IPS-15b (cell line): ENCODE measurements at regions not wholly inside any gene's neighbourhood (a gene's known extent, or its start where the extent isn't known, plus 50 kb on each side); places are given as distances from the start of the nearest gene placed in this dataset.

ENCODE experiments used
- H3K27me3 ChIP-seq: one replicate; pipeline ENCODE4 v1.6.1; 2013; ENCODE audit warnings: low read length; ENCODE audit not compliant: control insufficient read depth, insufficient read depth
- H3K36me3 ChIP-seq: one replicate; pipeline ENCODE4 v1.6.1; 2013; ENCODE audit warnings: low read length; ENCODE audit not compliant: control insufficient read depth, insufficient read depth
- H3K4me1 ChIP-seq: one replicate; pipeline ENCODE4 v1.6.1; 2013; ENCODE audit warnings: mild to moderate bottlenecking, low read length; ENCODE audit not compliant: control insufficient read depth, insufficient read depth
- H3K4me3 ChIP-seq: one replicate; pipeline ENCODE4 v1.5.1; 2013; ENCODE audit warnings: low read depth, low read length
- H3K9ac ChIP-seq: one replicate; pipeline ENCODE4 v1.6.1; 2013; ENCODE audit warnings: low read depth, mild to moderate bottlenecking, low read length
- H3K9me3 ChIP-seq: one replicate; pipeline ENCODE4 v1.6.1; 2013; ENCODE audit warnings: mild to moderate bottlenecking, low read length; ENCODE audit not compliant: control insufficient read depth, insufficient read depth

- Histone ChIP-seq H3K4me3 (no peak overlapping the region), H3K9me3 (no peaks in the 10 kb centered on the region), H3K9ac (no peak overlapping the region), H3K27me3 (no peaks in the 10 kb centered on the region), H3K36me3 (no peaks in the 10 kb centered on the region), H3K4me1 (no peaks in the 10 kb centered on the region)
Observed at GRCh38 chr4:24080871-24081270, 191.0 kb upstream of the PPARGC1A start.

- Histone ChIP-seq H3K36me3 (no peaks in the 10 kb centered on the region), H3K9ac (no peak overlapping the region)
Observed at GRCh38 chr4:24078347-24078962, 188.6 kb upstream of the PPARGC1A start.

GRCh38 chr4:24076811-24077210 lies 187.0 kb upstream of the PPARGC1A start:
- H3K4me3 ChIP-seq: no peak overlapping the region
- no peaks in the 10 kb centered on the region for H3K9me3 ChIP-seq
- no peaks in the 10 kb centered on the region for H3K36me3 ChIP-seq
- H3K4me1 ChIP-seq: no peaks in the 10 kb centered on the region
- no peaks in the 10 kb centered on the region for H3K27me3 ChIP-seq
- no peak overlapping the region for H3K9ac ChIP-seq

More at GRCh38 chr4:24078347-24078962, 188.6 kb upstream of the PPARGC1A start:
- no peaks in the 10 kb centered on the region for H3K9me3 ChIP-seq
- H3K27me3 ChIP-seq: no peaks in the 10 kb centered on the region
- H3K4me3 ChIP-seq: no peak overlapping the region
- no peaks in the 10 kb centered on the region for H3K4me1 ChIP-seq

- Histone ChIP-seq H3K27me3 (no peaks in the 10 kb centered on the region), H3K36me3 (no peaks in the 10 kb centered on the region), H3K4me1 (no peaks in the 10 kb centered on the region), H3K9me3 (no peaks in the 10 kb centered on the region), H3K9ac (no peak overlapping the region), H3K4me3 (no peak overlapping the region)
Observed at GRCh38 chr4:24073948-24074347, 184.1 kb upstream of the PPARGC1A start.

- H3K9ac ChIP-seq: no peak overlapping the region
- no peak overlapping the region for H3K4me3 ChIP-seq
- no peaks in the 10 kb centered on the region for H3K4me1 ChIP-seq
- no peaks in the 10 kb centered on the region for H3K36me3 ChIP-seq
- no peaks in the 10 kb centered on the region for H3K9me3 ChIP-seq
- no peaks in the 10 kb centered on the region for H3K27me3 ChIP-seq
Observed at GRCh38 chr4:24071612-24072372, 181.9 kb upstream of the PPARGC1A start.

- Histone ChIP-seq H3K9me3 (no peaks in the 10 kb centered on the region), H3K9ac (no peak overlapping the region), H3K4me1 (no peaks in the 10 kb centered on the region), H3K27me3 (no peaks in the 10 kb centered on the region), H3K36me3 (no peaks in the 10 kb centered on the region), H3K4me3 (no peak overlapping the region)
Observed at GRCh38 chr4:24070117-24070516, 180.3 kb upstream of the PPARGC1A start.

- no peaks in the 10 kb centered on the region for H3K36me3 ChIP-seq
- H3K27me3 ChIP-seq: no peaks in the 10 kb centered on the region
- H3K4me1 ChIP-seq: no peaks in the 10 kb centered on the region
- H3K9ac ChIP-seq: no peak overlapping the region
- no peak overlapping the region for H3K4me3 ChIP-seq
- no peaks in the 10 kb centered on the region for H3K9me3 ChIP-seq
Observed at GRCh38 chr4:24067367-24068193, 177.7 kb upstream of the PPARGC1A start.

GRCh38 chr4:24065974-24066373 lies 176.1 kb upstream of the PPARGC1A start:
- H3K9ac ChIP-seq: no peak overlapping the region
- H3K4me1 ChIP-seq: no peaks in the 10 kb centered on the region
- H3K4me3 ChIP-seq: no peak overlapping the region
- no peaks in the 10 kb centered on the region for H3K9me3 ChIP-seq
- H3K27me3 ChIP-seq: no peaks in the 10 kb centered on the region
- no peaks in the 10 kb centered on the region for H3K36me3 ChIP-seq

GRCh38 chr4:24063731-24064130 lies 173.9 kb upstream of the PPARGC1A start:
- H3K27me3 ChIP-seq: no peaks in the 10 kb centered on the region
- H3K36me3 ChIP-seq: no peaks in the 10 kb centered on the region
- no peak overlapping the region for H3K4me3 ChIP-seq
- no peak overlapping the region for H3K9ac ChIP-seq
- H3K9me3 ChIP-seq: no peaks in the 10 kb centered on the region
- H3K4me1 ChIP-seq: no peaks in the 10 kb centered on the region

GRCh38 chr4:24060932-24061331 lies 171.1 kb upstream of the PPARGC1A start:
- H3K4me1 ChIP-seq: no peaks in the 10 kb centered on the region
- no peak overlapping the region for H3K4me3 ChIP-seq
- H3K36me3 ChIP-seq: no peaks in the 10 kb centered on the region
- H3K9ac ChIP-seq: no peak overlapping the region
- no peaks in the 10 kb centered on the region for H3K27me3 ChIP-seq
- H3K9me3 ChIP-seq: no peaks in the 10 kb centered on the region

- no peaks in the 10 kb centered on the region for H3K27me3 ChIP-seq
- no peaks in the 10 kb centered on the region for H3K4me1 ChIP-seq
- no peak overlapping the region for H3K4me3 ChIP-seq
- H3K9ac ChIP-seq: no peak overlapping the region
- no peaks in the 10 kb centered on the region for H3K36me3 ChIP-seq
- no peaks in the 10 kb centered on the region for H3K9me3 ChIP-seq
Observed at GRCh38 chr4:24059839-24060238, 170.0 kb upstream of the PPARGC1A start.
